GM12864 (cell line): ENCODE measurements at regions not wholly inside any gene's neighbourhood (a gene's known extent, or its start where the extent isn't known, plus 50 kb on each side); places are given as distances from the start of the nearest gene placed in this dataset.

Experiments
- DNase-seq: peaks from one replicate; pipeline ENCODE4 v3.0.0-alpha.2; 2011; ENCODE audit warnings: low read depth
- H3K4me3 ChIP-seq: 2 replicates; pipeline ENCODE4 v1.5.1; 2011; ENCODE audit warnings: mild to moderate bottlenecking, low read depth, low read length, control low read depth
- CTCF ChIP-seq: IDR thresholded peaks from 2 replicates; pipeline ENCODE4 v1.5.1; 2011; ENCODE audit warnings: low read depth, mild to moderate bottlenecking, moderate library complexity, low read length, control low read depth, inconsistent platforms; ENCODE audit errors: missing control alignments

DNA sequence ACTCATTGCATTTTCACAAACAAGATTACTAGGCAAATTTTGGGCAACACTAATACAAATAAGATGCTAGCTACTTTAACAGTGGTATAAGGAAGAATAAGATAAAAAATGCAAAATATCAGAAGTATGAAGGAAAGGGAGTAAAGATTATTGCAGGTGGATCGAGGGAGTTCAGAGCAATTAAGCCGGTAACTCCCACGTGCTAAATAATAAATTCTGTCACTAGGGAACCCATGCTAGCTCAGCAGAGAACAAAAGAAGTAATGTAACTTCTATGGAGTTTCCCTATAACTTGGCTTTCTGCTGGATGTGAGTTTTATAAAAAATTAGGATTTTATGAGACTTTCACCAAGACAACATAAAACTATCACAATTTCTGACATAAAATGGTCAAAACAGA, 470.5 kb upstream of the RGS18 start:
- TF ChIP-seq CTCF, result no peak
- DNase-seq, result no peak
- H3K4me3 ChIP-seq, result no peak overlapping the region

DNA sequence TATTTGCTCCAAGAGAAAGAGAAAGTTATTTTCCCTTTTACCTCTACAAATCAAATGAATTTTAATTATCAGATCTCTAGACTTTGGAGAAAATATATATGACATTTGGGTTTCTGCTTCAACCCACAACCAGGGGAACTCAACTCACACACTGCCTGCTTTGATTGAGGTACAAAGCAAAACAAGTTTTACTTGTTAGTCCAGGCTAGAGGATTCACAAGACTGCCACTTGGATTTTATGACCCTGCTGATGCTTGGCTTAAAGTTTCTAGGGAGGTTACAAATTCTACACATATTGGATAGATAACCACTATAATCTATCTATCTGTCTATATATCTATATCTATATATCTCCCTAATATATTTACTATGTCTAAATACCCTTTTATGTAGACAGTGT, 467.3 kb upstream of the RGS18 start:
- no peak for TF ChIP-seq CTCF
- no peak for DNase-seq
- no peak overlapping the region for H3K4me3 ChIP-seq

GRCh38 chr1:191693797-191694196, 464.5 kb upstream of the RGS18 start:
- no peak for DNase-seq
- no peak for TF ChIP-seq CTCF
- no peak overlapping the region for H3K4me3 ChIP-seq

GRCh38 chr1:191695865-191696264, 462.4 kb upstream of the RGS18 start:
- no peak overlapping the region for H3K4me3 ChIP-seq
- DNase-seq, result peak; percentile 13
- TF ChIP-seq CTCF, result no peak

- H3K4me3 ChIP-seq, result no peak overlapping the region
- no peak for TF ChIP-seq CTCF
- DNase-seq, result no peak
Measured at GRCh38 chr1:191696354-191696753, 461.9 kb upstream of the RGS18 start.

- no peak overlapping the region for H3K4me3 ChIP-seq
- no peak for DNase-seq
- no peak for TF ChIP-seq CTCF
Measured at GRCh38 chr1:191697556-191697955, 460.7 kb upstream of the RGS18 start.

- no peak overlapping the region for H3K4me3 ChIP-seq
- no peak for TF ChIP-seq CTCF
- DNase-seq, result no peak
Measured at GRCh38 chr1:191698246-191698645, 460.0 kb upstream of the RGS18 start.
